T47D (cell line): ENCODE measurements at regions not wholly inside any gene's neighbourhood (a gene's known extent, or its start where the extent isn't known, plus 50 kb on each side); places are given as distances from the start of the nearest gene placed in this dataset.

Source experiments
- DNase-seq, 2 experiments: peaks; one replicate each; pipeline versions ENCODE4 v3.0.0 to v3.0.0-alpha.2; 2011 to 2012; ENCODE audit warnings: low read depth in 1 of 2, low spot score in 1 of 2
- JUND ChIP-seq: IDR thresholded peaks from 2 replicates; pipeline ENCODE4 v1.6.1; 2012; ENCODE audit warnings: low read depth
- in situ Hi-C: cut with HindIII; loops from 2 replicates; pipeline ENCODE4 v1.10.0; 2016; ENCODE audit warnings: low sequenced_read_pairs, low pct_unique_long_range_greater_than_20kb

DNA sequence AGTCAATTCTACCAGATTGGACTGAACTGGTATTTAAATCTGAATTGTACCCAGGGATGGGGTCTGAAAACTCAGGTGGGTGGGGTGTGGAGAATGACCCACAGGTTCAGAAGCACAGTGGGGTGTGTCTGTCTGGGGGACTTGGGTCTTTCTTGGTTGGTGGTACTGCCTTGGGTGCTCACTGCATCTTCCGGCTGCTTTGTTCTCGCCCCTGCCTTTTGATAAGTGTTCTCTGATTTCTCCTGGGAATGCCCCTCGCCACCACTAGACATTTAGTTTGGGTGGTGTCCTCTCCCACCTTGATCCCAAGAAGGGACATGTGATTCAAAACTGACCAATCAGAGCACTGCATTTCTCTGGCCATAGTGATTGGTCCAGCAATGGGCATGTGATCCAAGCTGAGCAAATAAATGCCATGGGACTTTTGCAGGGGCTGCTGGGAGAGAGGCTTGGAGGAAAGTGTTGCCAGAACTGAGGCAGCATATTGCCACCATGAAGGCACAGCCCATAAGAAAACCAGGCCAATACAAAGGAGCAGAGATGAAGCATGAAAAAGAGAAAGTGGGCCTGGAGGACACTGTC, 270.5 kb downstream of the NPHP4 start:
- in situ Hi-C loops, result no loop called here
- DNase-seq, result no peak
- no peak for TF ChIP-seq JUND

DNA sequence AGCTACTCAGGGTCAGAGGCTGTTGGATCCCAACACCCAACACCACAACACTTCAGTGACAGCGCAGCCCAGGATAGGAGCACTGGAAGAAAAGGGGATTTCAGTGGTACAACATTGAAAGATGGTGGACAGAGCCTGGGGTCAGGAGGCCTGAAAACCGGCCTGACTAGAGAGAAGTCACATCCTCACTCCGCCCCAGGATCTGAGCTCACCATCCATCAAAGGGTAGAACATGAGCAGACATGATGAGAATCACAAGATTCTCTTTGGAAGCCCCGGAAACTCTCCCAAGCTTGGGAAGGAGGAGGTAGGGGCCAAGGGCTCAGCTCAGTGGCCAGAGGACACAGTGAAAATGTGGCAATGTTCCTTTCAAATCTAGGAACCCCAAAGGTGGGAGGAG, 271.3 kb downstream of the NPHP4 start:
- no peak for DNase-seq
- no peak for TF ChIP-seq JUND
- in situ Hi-C loops, result no loop called here

DNA sequence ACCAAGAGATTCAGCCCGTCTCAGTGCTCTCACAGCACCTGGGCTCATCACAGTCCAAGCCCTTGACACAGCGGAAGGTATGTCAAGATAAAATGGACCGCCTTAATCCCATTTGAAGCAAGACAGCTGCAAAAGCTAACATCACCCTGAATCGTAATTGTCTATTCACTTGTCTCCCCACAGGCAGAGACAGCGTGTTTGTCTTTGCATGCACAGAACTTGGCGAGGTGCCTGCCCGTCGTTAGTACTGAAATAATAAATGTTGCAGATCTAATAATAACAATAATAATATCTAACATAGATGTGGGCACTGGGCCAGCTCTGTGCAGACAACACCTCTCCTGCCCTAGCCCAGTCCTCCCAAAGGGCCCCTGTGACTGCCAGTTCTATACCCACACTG, 271.7 kb downstream of the NPHP4 start:
- in situ Hi-C loops, result no loop called here
- no peak for DNase-seq
- TF ChIP-seq JUND, result no peak

DNA sequence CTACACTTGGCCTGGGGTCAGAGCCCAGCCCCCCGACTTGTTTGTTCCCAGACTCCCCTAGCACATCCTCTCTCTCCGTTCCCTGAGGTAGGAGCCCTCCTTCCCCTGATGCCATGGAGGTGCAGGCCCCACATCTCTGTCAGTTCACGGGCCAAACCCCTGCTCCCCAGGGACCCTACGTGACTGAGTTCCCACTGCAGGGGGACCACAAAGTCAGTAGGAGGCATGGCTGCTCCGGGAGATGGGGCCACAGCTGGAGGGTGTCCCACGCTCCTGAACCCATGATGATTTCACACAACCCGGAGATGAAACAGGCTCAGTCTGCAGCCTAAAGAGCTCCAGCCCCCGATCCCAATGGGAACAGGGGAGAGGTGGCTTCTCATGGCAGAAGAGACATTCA, 272.2 kb downstream of the NPHP4 start:
- in situ Hi-C loops, result no loop called here
- TF ChIP-seq JUND, result no peak
- no peak for DNase-seq

DNA sequence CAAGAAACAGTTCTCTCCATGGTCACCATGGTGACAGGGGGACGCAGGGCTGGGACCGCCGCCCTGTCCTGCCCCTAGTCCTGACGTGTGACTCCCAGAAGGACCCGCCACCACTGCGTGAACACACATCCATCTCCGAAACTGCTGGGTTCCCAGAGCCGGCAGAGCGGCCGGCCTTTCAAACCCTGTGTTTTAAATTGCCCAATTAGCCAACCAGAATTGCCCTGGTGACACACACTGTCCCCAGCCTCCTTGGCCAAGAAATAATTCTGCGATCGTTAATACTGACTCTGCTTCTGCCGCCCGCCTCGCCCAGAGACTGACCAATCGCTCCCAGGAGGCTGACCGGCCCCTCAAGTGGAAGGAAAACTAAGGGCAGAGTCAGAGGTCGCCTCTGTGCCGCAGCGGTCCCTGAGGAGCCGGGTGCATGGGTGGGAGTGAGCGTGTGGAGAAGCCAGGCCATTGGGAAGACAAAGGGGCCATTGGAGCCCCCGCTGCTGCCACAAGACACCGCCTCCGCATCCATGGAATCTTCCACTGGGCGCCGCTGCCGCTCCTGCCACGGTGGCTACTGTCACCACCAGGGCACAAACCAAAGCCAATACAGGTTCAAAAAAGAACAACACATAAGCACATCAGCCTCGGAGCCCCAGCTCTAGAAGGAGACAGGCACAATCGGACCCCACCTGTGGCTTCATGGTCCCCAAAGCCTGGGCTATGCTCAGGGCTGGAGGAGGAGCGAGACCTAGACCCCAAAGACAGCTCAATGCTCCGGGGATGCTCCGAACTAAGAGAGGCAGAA, 273.2 kb downstream of the NPHP4 start:
- DNase-seq, result no peak
- TF ChIP-seq JUND, result no peak
- in situ Hi-C loops, result no loop called here

DNA sequence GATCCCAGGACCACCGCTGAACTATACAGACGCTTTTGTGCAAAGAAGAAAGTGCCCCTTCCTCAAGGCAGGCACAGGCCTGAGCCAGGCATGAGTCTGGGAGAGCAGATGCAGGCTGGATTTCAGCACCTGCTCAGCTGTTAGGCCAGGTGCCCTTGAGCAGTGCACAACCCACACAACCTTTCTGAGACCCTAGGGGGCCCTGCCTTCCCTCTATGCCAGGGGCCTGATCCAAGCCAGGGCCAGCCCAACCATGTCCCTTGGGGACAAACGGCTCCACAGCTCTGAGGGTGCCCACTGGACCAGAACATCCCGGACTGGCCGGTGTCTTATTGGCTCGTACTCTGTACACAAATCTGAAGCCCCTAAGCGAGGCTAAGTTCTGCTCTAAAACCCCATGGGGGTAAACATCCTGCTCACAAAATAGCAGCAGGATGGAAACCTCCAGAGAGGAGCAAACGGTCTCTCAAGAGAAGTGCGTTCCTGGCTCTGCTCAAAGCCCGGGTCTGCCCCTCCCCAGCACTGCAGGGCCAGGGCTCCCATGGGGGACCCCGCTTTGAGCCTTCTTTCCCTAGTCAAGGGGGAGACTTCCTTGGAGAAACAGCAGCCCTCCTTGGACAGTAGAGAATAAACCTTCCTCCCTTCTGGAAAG, 275.1 kb downstream of the NPHP4 start:
- in situ Hi-C loops, result no loop called here
- DNase-seq, result no peak
- TF ChIP-seq JUND, result no peak

DNA sequence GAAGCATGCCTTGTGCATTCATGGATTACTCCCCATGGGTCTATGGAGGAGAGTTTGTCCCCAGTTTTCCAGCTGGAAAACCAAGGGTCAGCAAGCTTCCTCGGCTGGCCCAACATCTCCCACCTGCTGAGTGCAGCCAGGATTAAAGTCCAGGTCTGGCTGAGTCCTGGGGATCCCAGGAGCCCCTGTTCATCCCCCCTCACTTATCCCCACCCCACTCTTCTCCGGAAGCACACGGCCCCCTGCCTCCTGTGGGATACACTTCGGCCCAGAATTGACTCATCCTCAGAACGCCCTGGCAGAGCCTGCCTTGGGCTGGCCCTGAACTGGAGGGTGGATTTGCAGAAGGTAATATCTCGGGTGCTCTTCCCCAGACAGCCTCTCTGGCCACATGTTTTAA, 276.1 kb downstream of the NPHP4 start:
- DNase-seq, result no peak
- no peak for TF ChIP-seq JUND
- in situ Hi-C loops, result no loop called here

DNA sequence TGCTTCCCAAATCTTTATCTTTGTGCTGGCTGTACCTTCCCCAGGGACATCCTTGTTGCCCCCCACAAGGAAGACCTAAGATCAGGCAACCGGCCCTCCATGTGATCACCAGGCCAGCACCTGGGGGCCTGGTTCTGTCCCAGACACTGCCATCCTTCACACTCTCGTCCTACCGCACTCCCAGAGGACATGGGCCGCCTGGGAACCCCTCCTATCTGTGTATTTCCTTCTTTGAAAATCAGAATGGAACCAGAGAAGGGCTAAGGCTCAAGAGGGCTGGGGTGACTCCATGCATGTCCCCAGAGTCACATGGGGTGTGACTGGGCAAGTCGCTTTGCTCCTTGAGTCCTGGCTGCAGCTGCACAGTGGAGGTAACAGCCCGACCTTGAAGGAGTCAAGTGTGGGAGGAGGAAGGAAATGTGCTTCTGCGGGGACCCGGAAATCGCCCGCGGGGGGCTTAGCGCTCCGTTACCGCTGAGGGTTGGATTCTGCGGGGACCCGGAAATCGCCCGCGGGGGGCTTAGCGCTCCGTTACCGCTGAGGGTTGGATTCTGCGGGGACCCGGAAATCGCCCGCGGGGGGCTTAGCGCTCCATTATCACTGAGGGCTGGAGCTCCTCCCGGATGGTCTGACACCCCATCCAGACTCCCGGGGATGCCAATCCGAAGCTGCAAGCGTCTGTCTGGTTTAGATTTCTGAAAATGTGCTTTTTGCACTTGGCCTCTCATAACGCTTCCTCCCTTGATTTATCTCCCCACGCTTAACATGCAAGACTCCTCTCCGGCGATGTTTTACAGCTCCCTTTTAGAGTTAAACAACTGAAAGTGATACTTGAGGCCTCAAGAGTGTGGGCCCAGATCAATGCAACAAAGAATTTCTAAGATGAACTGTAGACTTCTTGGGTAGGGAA, 278.9 kb downstream of the NPHP4 start:
- in situ Hi-C loops, result no loop called here
- no peak for DNase-seq
- TF ChIP-seq JUND, result no peak

DNA sequence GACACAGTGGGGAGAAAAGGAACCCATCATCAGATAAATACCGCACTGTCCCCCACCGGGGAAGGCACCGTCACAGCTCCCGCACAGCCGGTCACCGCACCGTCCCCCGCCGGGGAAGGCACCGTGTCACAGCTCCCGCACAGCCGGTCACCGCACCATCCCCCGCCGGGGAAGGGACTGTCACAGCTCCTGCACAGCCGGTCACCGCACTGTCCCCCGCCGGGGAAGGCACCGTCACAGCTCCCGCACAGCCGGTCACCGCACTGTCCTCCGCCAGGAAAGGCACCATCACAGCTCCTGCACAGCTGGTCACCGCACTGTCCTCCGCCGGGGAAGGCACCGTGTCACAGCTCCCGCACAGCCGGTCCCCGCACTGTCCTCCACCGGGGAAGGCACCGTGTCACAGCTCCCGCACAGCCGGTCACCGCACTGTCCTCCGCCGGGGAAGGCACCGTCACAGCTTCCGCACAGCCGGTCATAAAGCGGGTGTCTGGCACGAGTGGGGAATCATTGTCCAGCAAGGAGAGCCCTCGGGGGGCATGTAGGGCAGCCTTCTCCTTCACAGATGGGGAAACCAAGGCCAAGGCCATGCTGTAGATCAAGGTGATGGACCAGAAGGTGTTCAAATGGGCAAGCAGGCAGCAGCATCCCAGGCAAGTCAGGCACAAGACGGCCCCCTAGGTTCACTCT, 280.1 kb downstream of the NPHP4 start:
- in situ Hi-C loops, result no loop called here
- DNase-seq, result no peak
- no peak for TF ChIP-seq JUND

DNA sequence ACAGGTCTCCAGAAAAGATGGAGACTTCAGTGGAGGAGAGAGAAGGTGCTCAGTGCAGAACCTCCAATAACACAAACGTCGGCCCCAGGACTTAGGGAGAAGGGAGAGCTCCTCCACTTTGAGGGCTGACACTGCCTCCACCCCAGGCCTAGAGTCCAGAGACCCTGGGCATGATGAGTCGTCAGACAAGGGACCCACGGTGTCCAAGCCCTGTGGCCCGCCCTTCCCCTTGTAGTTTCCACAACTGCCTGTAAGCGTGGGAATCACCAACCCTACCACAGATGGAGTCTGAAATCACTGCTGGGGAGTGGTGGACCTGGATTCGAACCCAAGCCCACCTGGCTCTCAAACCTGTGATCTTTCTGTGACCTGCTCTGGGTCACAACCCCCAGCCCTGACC, 281.1 kb downstream of the NPHP4 start:
- no peak for DNase-seq

DNA sequence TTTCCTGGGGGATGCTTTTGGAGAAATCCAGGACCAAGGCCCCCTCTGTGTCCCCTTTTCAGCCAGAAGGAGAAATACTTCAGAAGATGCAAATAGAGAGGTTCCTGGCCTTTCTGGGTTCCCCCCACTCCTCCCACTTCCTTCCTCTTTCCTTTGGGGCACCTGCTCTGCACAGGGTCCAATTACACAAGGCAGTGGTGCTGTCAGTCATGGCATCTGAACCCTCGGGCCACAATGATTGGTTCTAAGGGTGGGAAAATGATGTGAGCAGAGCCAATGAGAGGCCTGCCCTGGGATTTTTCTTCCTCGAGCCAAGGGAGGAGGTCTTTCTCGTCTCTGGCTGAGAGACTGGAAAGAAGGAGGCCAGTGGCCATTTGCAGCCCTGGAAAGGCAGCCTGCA, 282.2 kb downstream of the NPHP4 start:
- no peak for TF ChIP-seq JUND
- in situ Hi-C loops, result no loop called here
- no peak for DNase-seq

More for the DNA sequence above, 281.1 kb downstream of the NPHP4 start:
- TF ChIP-seq JUND, result no peak
- in situ Hi-C loops, result no loop called here

DNA sequence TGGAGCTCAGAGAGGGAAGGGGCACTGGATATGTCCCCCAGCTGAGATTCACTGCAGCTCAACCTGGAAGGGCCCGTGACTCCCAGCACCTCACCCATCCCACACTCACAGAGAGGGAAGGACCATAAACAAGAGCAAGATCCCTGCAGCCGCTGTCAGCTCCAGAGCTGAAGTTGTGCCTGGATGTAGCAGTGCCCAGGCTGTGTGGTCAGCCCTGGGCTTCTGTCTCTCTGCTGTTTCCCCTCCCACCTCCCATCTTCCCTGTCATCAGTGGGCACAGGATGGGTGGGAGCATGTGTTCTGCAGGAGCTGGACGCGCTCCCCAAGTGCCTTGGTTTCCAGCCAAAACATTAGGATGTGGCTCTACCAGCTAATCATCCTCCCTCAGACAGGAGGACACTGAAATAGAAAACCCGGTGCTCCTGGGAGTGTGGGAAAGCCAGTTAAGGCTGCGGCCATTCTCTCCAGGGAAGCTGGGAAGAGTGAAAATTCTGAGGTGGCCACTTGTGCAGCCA, 282.7 kb downstream of the NPHP4 start:
- in situ Hi-C loops, result no loop called here
- DNase-seq, result no peak
- TF ChIP-seq JUND, result no peak
